GM19351 (cell line): ENCODE measurements at regions not wholly inside any gene's neighbourhood (a gene's known extent, or its start where the extent isn't known, plus 50 kb on each side); places are given as distances from the start of the nearest gene placed in this dataset.

Source experiments
- ATAC-seq: cut with Tn5 transposase; IDR thresholded peaks from one replicate; pipeline ENCODE4 v1.9.1; 2021; ENCODE audit warnings: mild to moderate bottlenecking, moderate library complexity; ENCODE audit not compliant: unreplicated experiment

DNA sequence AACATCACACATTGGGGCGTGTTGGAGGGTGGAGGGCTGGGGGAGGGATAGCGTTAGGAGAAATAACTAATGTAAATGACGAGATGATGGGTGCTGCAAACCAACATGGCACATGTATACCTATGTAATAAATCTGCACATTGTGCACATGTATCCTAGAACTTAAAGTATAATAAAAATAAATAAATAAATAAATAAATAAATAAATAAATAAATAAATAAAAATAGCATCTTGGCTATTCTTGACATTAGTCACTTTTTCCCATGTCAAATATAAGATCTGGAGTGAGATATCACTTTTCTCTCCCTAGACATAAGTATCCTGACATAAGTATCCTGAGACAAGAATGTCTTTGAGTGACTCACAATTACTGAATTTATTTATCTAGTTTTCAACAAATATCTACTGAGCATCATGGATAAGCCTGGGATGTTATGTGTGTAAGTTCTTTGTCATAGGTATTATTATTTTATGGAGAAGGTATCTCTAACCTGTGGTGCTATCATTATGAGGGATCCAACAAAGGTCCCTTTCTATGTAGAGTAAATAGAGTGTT lies 691.3 kb downstream of the SORCS1 start:
- no peak for ATAC-seq

DNA sequence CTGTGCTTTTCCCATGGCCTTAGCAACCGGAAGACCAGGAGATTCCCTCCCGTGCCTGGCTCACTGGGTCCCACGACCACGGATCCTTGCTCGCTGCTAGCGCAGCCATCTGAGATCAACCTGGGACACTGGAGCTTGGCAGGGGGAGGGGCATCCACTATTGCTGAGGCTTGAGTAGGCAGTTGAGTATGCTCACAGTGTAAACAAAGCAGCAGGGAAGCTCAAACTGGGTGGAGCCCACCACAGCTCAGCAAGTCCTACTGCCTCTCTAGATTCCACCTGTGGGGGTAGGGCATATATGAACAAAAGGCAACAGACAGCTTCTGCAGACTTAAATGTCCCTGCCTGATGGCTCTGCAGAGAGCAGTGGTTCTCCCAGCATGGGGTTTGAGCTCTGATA lies 697.0 kb downstream of the SORCS1 start:
- no peak for ATAC-seq

DNA sequence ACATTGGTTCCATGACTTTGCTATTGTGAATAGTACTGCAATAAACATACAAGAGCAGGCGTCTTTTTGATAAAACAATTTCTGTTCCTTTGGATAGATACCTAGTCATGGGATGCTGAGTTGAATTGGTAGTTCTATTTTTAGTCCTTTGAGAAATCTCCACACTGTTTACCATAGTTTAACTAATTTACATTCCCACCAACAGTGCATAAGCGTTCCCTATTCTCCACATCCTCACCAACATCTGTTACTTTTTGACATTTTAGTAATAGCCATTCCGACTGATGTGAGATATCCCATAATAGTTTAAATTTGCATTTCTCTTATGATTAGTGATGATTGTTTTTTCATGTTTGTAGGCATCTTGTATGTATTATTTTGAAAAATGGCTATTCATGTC lies 707.0 kb downstream of the SORCS1 start:
- ATAC-seq, result no peak

DNA sequence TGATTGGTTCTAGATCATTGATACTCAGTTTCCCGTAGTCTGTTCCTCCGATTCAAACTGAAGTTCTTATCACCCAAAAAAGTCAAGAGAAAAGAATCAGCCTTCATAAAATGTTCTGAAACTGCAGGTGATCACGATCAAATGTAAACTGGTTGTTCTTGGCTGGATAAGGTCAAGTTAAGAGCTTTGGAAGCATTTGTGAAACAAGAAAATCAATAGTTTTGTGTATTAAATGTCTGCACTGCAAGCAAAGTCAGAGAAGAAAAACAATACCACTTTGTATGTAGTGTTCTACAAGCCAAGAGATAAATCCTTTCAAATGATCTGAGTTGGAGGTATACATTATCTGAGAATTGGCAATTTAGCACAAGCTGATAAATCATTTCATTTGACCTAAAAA lies 710.3 kb downstream of the SORCS1 start:
- ATAC-seq, result no peak

DNA sequence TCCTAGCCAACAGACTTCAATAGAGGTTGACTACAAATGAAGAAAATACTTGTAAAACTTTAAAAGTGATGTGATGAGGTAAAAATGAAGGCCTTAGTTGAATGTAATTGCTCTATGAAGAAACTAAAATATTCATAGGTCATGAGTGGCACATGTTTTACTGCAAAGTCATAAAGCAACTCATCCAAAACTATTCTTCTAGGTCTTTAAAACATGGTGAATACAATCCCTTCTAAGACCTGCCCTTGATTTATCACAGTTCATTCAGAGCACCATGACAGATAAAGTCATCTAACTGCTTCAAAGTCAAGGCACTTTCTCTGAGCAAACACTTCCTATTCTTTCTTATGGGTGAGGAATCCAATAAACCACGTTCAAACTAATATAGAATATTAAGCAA lies 713.5 kb downstream of the SORCS1 start:
- no peak for ATAC-seq

DNA sequence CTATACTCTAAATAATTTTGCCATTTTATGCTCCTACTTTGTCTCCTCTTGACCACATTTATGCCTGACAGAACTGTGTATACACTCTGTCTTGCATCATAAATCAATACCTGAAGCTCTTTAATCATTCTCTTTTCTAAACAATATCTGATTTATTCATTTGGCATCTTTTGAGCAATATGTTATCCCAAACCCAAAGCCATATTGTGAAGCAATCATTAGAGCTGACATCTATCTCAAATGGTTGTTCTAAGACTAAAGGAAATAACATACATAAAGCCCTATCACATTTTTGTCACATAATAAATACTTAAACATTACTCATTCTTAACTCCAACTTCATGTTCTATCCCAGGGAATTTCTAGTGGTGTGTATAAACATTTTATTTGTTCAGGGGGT lies 717.6 kb downstream of the SORCS1 start:
- ATAC-seq, result no peak

DNA sequence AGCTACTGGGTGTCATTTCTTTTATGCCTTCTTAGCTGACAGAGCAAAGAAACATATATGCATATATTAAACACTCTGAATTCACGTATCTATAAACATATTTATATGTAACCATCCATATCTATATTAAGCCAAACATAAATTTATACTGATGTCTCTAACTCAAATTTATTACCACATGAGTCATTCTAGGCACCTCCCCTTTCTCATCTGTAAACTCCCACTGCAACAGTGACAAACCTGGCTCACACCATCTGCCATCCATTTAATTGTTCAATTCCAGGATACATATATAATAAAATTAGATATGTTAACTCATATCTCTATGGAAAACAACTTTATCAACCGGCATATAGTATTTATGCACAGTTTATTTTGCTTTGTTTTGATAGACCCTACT lies 722.3 kb downstream of the SORCS1 start:
- ATAC-seq, result no peak

DNA sequence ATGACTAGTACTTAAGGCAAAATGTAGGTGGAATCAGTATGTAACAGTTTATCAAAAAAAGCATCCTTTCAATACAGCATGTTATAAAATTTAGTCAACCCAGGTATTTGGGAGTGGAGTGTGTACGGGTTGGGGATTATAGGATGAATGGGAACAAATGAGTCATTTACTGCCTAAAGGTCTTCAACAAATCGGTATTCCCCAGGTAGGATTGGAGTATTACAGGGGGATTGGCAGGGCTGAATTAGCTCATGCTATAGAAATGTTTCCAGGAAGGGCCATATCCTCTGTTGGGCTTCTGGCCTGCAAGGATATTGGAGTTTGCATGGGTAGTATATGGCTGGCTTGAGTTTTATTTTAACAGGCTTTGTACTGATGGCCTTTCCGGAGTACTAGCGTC lies 723.7 kb downstream of the SORCS1 start:
- no peak for ATAC-seq

DNA sequence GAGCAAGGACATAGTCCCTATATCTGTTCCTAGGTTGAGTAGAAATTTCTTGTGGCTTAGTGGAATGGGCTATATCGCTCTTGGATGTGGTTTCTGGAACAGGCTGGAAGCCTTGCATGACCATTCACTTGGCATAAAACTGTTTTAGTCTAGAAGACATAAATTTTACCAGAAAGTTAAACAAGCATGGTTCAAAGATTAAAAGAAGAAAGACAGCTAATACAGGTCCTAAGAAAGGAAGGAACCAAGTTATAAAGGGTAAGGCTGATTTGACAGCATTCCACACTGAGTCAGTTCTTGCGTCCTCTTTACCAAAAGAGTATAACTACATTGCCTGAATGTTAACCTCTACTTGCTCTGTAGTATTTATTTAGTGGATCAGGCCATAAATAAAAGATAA lies 724.2 kb downstream of the SORCS1 start:
- ATAC-seq, result no peak

DNA sequence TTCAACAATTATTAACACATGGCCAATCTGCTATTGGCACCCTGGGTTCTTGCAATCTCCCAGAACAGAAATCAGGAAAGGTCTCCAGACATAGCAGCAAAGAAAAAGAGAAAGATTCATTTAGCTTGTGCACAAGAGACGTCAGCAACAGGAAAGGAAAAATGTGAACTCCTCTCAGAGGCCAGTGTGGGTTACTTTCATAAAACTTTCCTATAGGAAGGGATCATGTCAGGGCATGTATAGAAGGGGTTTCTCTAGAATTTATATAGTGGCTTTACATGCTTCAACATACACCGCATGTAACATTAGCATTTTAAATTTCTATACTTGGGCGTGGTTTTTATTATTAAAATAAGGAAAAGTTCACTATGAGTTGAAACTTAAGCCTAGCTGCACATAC lies 725.1 kb downstream of the SORCS1 start:
- no peak for ATAC-seq

DNA sequence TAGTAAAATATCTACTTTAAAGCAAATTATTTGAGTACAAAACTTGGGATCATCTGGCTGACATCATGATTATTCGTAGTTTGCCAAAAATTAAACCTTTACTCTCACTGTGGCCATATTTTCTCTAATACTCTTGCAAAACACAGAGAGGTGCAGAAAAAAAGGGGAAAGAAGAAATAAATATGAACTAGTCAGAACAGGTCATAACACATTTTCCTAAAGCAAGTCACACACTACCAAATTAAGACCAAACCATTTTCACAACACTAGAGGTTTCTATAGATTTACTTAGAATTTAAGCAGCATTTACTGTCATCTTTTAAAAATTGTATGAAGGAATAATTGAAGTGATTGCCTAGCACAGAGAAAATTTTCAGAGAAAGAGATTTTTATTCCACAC lies 726.1 kb downstream of the SORCS1 start:
- ATAC-seq, result no peak

DNA sequence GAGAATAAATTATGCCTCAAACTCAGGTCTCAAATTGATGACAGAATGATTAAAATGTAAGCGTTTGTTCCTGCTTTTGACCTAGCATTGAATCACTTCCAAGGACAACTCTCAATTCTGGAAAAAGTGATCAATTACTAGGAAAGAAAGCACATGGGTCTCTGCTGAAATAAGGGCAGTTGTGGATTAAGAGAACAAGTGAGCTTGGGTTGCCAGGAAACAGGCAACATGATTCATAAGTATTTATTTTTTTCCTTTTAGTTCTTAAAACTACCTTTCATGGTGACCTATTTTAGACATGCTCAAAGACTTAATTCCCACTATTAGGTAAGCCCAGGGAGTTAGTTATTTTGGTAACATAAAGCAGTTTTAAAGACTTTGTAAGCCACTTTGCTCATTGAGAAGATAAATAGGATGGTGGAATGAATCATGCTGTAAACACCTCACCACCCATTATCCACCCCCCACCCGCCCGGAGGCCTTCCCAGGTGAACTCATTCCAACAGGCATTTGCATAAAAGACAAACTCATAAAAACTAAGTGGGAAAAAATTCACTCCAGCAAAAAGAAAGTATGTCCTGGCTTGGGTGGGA lies 728.3 kb downstream of the SORCS1 start:
- no peak for ATAC-seq

DNA sequence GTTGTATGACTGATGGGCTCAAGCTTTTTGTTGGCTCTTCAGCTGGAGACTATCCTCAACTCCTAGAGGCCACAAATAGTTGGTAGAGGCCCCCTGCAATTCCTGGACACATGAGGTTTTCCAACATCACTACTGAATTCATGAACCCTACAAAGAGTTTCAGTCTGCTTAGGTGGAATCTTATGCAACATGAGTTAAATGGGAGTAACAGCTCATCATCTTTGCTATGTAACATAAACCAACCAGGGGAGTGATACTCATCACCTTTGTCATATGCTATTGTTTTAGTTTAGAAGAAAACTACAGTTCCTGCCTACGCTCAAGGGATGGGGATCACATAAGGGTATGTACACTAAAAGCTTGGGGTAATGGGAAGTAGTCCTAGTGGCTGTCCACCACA lies 729.4 kb downstream of the SORCS1 start:
- ATAC-seq, result no peak

DNA sequence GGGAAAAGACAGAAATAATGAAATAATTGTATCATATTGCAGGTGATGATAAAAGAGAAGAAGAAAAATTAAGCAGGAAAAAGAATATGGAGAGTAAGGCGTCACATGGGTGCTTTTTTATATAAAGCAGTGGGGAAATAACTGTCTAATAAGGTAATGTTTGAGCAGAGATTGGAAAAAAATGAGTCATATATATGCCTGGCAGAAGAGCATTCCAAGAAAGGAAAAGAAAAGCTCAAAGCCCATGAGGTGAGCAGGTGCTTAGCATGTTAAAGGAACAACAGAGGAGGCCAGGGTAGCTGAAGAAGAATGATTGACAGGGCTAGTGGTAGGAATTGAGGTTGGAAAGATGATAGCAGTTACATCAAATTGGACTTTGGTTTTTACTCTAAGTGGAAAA lies 739.5 kb downstream of the SORCS1 start:
- no peak for ATAC-seq

DNA sequence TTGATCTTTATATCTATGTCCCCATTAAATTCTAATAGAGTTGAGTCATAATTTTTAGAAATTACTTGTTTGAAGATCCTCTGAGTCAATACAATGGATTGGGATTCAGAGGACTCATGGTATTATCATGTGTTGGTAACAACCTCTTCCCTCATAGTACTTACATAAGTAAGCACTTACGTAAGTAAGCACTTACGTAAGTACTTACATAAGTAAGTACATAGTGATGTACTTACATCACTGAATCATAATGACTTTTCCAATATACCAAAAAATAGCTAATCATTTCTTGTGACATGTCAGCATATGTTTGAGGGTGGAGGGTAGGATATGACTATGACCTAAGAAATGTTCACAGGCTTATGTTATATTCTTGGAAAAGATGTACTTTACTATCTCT lies 740.5 kb downstream of the SORCS1 start:
- ATAC-seq, result no peak

DNA sequence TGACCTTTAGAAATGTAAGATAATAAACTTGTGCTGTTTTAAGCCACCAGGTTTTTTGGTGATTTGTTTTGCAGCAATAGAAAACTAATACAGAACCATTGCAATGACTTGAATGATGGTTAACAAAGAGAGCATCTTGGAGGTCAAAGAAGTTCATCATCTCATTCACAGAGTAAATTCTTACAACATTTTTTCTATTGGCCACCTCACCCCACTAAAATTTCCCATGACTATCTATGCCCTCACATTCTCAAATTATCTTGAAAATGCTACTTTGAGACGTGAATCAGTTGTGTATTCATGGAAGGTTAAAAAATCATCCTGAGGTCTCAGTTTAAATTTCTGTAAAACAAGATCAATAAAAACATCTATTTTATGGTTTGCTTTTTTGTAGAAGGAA lies 754.2 kb downstream of the SORCS1 start:
- ATAC-seq, result no peak

DNA sequence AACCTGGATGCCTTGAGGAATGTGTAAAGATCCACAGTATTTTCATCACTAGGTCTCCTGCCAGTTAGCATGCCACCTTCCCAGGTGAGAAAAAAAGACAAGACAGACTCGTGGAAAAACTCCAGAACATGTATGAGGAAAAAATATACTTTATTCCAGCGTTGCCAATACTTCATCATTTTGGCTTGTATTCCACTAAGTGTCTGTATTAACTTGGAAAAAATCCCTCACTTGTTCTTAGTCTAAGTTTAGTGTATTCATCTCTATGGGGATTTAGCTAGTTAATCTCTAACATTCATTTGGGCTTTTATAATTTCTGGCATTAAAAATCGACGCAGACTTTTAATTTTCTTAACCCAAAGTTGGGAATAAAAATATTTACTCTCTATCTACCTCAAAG lies 759.4 kb downstream of the SORCS1 start:
- ATAC-seq, result no peak

DNA sequence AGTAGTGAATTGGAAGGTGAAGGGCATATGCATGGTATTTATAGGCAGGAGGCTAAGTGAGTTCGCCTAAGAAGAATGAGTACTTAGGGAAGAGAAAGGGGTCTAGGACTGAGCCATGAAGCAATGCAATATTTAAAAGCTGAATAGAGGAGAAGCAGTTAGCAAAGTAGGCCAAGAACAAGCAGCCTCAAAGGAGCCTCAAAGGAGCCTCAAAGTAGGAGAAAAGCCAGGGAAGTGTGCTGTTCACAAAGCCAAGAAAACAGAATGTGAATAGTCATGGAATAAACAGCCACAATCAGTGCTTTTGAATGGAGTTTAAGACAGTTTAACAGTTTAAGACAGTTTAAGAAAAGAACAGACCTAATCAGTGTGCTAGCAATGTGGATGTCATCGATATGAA lies 762.0 kb downstream of the SORCS1 start:
- ATAC-seq, result no peak

DNA sequence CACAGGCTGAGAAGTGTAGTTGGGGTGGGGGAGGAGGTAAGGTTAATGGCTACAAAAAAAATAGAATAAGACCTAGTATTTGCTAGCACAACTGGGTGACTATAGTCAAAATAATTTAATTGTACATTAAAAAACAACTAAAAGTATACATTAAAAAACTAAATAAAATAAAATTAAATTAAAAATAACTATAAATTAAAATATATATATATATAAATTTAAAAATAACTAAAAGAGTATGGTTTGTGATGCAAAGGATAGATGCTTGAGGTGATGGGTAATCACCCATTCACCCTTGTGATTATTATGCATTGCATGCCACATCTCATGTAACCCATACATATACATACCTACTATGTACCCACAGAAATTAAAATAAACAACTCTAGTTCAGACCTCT lies 762.5 kb downstream of the SORCS1 start:
- ATAC-seq, result no peak

DNA sequence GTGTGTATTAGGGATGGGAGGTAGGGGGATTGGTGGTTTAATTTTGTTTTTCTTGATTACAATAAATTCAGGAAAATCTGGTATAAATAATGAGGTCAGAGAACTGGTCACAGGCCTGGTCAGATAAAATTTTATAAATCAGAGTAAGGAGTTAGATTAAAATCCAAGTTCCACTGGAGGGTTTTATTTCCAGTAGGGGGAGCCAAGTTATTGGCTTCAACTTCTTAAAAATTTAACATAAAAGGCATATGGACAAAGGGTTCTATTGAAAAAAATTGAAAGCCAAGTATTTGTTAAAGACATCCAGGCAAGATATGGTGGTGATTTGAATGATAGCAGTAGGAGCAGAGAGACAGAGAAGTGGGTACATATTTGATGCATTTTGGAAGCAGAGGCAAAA lies 763.3 kb downstream of the SORCS1 start:
- no peak for ATAC-seq

DNA sequence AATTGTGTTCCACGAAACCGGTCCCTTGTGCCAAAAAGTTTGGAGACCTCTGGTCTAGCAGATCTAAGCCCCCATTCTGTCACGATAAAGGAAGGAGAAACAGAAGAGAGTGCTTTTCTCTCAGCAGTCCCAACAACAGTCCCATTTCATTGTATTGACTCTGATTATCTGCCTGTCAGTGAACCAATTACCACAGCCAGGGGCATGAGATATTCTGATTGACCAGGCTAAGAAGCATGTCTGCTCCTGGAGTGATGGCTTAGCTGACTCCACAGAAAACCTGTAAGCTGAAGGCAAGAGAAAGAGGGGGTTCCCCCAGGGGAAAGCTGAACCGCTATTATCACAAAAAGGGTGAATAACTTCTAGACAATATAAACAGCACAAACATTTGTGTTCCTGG lies 765.4 kb downstream of the SORCS1 start:
- no peak for ATAC-seq

DNA sequence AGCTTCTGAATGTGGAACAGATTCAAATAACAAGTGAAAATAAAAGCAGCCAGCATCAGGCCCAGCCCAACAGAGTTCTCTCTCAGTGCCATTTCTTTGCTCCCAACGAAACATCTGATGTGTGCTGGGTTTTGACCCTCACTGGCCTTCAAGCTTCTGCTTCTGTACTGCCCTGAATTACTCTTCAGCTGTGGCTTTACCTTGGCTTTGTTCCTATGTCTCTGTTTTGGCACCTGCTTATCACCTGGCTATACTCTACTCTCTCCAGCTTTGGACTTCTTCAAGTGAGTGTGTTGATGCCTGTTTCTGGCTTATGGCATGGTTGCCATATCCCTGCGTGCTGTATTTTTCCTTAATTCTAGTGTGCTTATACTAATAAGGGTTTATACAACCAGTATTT lies 768.3 kb downstream of the SORCS1 start:
- no peak for ATAC-seq

DNA sequence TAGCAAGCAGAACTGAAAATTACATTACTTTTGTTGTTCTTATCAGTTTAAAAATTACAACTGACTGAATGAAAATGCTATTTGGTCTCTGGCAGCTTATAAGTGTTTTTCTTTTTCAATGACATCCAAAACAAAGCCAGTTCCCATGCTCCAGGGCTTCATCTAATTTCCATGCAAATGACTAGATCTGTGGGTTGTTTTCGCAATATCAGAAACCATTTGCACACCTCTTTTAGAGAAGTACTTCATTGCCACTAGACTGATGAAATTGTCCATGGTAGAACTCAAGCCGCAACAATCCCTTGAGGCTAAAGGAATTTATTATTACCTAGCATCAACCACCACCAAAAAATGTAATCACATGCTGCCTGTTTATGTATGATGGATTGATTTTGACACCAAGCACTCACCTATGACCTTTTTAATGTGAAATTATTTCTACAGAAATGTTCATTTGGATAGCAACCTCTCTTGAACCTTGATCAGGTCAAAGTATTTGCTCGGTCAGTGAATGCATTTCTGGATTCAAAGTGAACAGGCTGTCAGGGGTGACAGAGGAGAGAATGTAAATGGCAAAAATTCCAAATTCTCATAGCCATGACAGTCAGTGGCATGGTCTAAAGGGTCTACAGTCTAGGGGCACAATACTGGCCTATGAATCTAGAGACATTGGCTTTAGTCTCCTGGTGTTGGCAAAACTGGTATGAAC lies 769.3 kb downstream of the SORCS1 start:
- ATAC-seq, result no peak
